ENCODE measurements at regions not wholly inside any gene's neighbourhood (a gene's known extent, or its start where the extent isn't known, plus 50 kb on each side); places are given as distances from the start of the nearest gene placed in this dataset.

DNA sequence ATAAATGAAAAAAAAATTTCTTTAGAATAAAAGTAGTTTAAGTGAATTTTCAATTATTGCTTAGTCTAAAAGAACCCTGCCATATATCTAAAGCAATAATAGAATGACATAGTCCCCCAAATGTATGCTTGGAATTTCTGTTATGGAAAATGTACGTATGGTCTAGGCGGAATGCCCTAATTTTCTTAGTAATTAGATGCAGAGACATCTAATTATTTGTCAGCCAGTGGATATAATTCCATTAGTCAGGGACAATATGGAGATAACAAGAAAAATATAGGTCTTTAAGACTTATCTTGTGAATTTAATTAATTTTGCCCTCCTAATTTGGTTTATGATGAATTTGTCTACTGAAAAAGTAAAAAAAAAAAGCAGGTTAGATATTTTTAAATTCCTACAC is 460.9 kb upstream of the SOX11 start:
- H3K79me2 ChIP-seq (ENCODE audit: insufficient read depth, low read length), result no peaks in the 10 kb centered on the region
- FAIRE-seq, result no peak
- H3K36me3 ChIP-seq (replicated peaks in 1 of 2; ENCODE audit: control insufficient read depth in 1 of 2, insufficient read depth in 2 of 2, low read length in 2 of 2), result no peaks in the 10 kb centered on the region
- no peak for ATAC-seq
- no peak for TF ChIP-seq ZNF430 (CRISPR knock-in tag; IDR thresholded peaks at IDR 0.05)
- no peak for DNase-seq (ENCODE audit: low spot score)
- H3K9me3 ChIP-seq (ENCODE audit: low read length), result peaks cover 87% of the 10 kb centered on the region
- CTCF ChIA-PET (ENCODE audit: low intra/inter-chr PET ratio, low total read pairs), result no interaction called here
- H3K9ac ChIP-seq (ENCODE audit: insufficient read depth, low read depth, low read length), result no peak overlapping the region
- no peak overlapping the region for H3K4me2 ChIP-seq (ENCODE audit: low read depth, low read length)
- intact Hi-C loops (cut with micrococcal nuclease; ENCODE audit: unreplicated experiment) (no loop called here), in situ Hi-C loops (cut with HindIII; ENCODE audit: extremely low pct_ligation_motif_present, low pct_unique_long_range_greater_than_20kb) (no loop called here)
- POLR2A ChIA-PET, result no interaction called here
- 23% methylated on average over 2 of the region's 2 CpGs for WGBS (ENCODE audit: low lambda C conversion rate)
- no peak overlapping the region for H3K4me3 ChIP-seq (replicated peaks in 1 of 3; ENCODE audit: insufficient read depth in 1 of 3, low read depth in 2 of 3, low read length in 3 of 3)
- H3K27me3 ChIP-seq (ENCODE audit: control insufficient read depth in 1 of 2, insufficient read depth in 2 of 2, low read length in 2 of 2), result no peaks in the 10 kb centered on the region
- BruUV-seq (replicated peaks), result no TSS peak
- H3K4me1 ChIP-seq (ENCODE audit: insufficient read depth, low read length), result no peaks in the 10 kb centered on the region
- no peak overlapping the region for H2AFZ ChIP-seq (ENCODE audit: low read length)
- no peak overlapping the region for H3K27ac ChIP-seq (ENCODE audit: extremely low read length, insufficient read depth, low read length)
- no peaks in the 10 kb centered on the region for H4K20me1 ChIP-seq (ENCODE audit: insufficient read depth, low read length)

DNA sequence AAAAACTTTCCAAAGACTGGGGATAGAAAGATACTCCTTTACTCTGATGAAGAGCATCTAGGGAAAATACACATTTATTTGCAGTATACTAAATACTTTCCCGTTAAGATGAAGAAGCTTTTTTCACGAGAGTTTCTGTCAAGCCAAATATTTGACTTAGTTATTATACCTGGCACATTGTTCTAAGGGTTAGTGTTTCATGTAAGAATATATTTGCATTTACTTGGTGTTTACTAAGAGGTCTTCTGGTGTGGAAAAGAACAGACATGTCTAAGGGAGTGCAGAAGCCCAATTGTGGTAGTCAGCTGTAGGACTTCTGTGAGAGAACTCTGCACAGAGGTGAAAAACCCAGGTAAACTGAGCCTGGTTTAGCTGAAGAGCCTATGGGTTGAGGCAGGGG is 457.6 kb upstream of the SOX11 start:
- Histone ChIP-seq H4K20me1 (ENCODE audit: insufficient read depth, low read length) (no peaks in the 10 kb centered on the region), H3K4me3 (replicated peaks in 1 of 3; ENCODE audit: insufficient read depth in 1 of 3, low read depth in 2 of 3, low read length in 3 of 3) (no peak overlapping the region), H2AFZ (ENCODE audit: low read length) (no peak overlapping the region), H3K9me3 (ENCODE audit: low read length) (peaks cover 83% of the 10 kb centered on the region), H3K4me2 (ENCODE audit: low read depth, low read length) (no peak overlapping the region), H3K4me1 (ENCODE audit: insufficient read depth, low read length) (no peaks in the 10 kb centered on the region), H3K36me3 (replicated peaks in 1 of 2; ENCODE audit: control insufficient read depth in 1 of 2, insufficient read depth in 2 of 2, low read length in 2 of 2) (no peaks in the 10 kb centered on the region), H3K27ac (ENCODE audit: extremely low read length, insufficient read depth, low read length) (no peak overlapping the region), H3K9ac (ENCODE audit: insufficient read depth, low read depth, low read length) (no peak overlapping the region), H3K27me3 (ENCODE audit: control insufficient read depth in 1 of 2, insufficient read depth in 2 of 2, low read length in 2 of 2) (no peaks in the 10 kb centered on the region), H3K79me2 (ENCODE audit: insufficient read depth, low read length) (no peaks in the 10 kb centered on the region)
- ATAC-seq (no peak), FAIRE-seq (no peak), DNase-seq (ENCODE audit: low spot score) (no peak)
- in situ Hi-C loops (cut with HindIII; ENCODE audit: extremely low pct_ligation_motif_present, low pct_unique_long_range_greater_than_20kb), result no loop called here
- intact Hi-C loops (cut with micrococcal nuclease; ENCODE audit: unreplicated experiment), result no loop called here
- CTCF ChIA-PET (ENCODE audit: low intra/inter-chr PET ratio, low total read pairs), result no interaction called here
- no TSS peak for BruUV-seq (replicated peaks)
- POLR2A ChIA-PET, result no interaction called here
- 2% methylated on average over 2 of the region's 2 CpGs for WGBS (ENCODE audit: low lambda C conversion rate)
- TF ChIP-seq HIVEP1 (CRISPR knock-in tag; IDR thresholded peaks at IDR 0.05), result no peak

DNA sequence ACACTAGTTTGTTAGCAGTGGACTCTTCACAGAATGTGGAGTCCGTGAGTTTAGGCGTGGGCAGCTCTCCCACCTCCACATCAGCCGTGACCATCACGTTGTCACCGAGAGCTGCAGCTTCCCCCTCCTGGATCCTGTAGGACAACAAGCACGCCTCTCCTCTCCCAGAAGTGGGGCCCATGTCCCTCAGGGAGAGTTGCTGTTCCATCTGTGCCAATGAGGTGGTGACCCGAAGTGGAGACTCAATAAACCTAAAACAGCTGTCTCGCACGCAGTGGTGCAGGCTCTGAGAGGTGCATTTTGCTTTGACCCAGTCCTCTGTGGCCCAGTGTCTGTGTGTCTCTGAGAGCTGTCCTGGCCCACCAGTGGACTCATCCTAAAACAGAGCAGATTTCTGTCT is 456.5 kb upstream of the SOX11 start:
- Histone ChIP-seq H3K4me3 (replicated peaks in 1 of 3; ENCODE audit: insufficient read depth in 1 of 3, low read depth in 2 of 3, low read length in 3 of 3) (no peak overlapping the region), H3K4me2 (ENCODE audit: low read depth, low read length) (no peak overlapping the region), H3K27ac (ENCODE audit: extremely low read length, insufficient read depth, low read length) (no peak overlapping the region), H3K36me3 (replicated peaks in 1 of 2; ENCODE audit: control insufficient read depth in 1 of 2, insufficient read depth in 2 of 2, low read length in 2 of 2) (no peaks in the 10 kb centered on the region), H3K4me1 (ENCODE audit: insufficient read depth, low read length) (no peaks in the 10 kb centered on the region), H4K20me1 (ENCODE audit: insufficient read depth, low read length) (no peaks in the 10 kb centered on the region), H3K9me3 (ENCODE audit: low read length) (peaks cover 83% of the 10 kb centered on the region), H3K9ac (ENCODE audit: insufficient read depth, low read depth, low read length) (no peak overlapping the region), H3K27me3 (ENCODE audit: control insufficient read depth in 1 of 2, insufficient read depth in 2 of 2, low read length in 2 of 2) (no peaks in the 10 kb centered on the region), H2AFZ (ENCODE audit: low read length) (no peak overlapping the region), H3K79me2 (ENCODE audit: insufficient read depth, low read length) (no peaks in the 10 kb centered on the region)
- no peak for DNase-seq (ENCODE audit: low spot score)
- no TSS peak for BruUV-seq (replicated peaks)
- intact Hi-C loops (cut with micrococcal nuclease; ENCODE audit: unreplicated experiment) (no loop called here), in situ Hi-C loops (cut with HindIII; ENCODE audit: extremely low pct_ligation_motif_present, low pct_unique_long_range_greater_than_20kb) (no loop called here)
- ChIA-PET CTCF (ENCODE audit: low intra/inter-chr PET ratio, low total read pairs) (no interaction called here), POLR2A (no interaction called here)
- WGBS (ENCODE audit: low lambda C conversion rate), result 44% methylated on average over 9 of the region's 9 CpGs
- FAIRE-seq, result no peak
- no peak for TF ChIP-seq ZNF530 (CRISPR knock-in tag; IDR thresholded peaks at IDR 0.05; ENCODE audit: low read depth)
- TF ChIP-seq, protein P1, sequence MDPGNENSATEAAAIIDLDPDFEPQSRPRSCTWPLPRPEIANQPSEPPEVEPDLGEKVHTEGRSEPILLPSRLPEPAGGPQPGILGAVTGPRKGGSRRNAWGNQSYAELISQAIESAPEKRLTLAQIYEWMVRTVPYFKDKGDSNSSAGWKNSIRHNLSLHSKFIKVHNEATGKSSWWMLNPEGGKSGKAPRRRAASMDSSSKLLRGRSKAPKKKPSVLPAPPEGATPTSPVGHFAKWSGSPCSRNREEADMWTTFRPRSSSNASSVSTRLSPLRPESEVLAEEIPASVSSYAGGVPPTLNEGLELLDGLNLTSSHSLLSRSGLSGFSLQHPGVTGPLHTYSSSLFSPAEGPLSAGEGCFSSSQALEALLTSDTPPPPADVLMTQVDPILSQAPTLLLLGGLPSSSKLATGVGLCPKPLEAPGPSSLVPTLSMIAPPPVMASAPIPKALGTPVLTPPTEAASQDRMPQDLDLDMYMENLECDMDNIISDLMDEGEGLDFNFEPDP (CRISPR knock-in tag; conservative IDR thresholded peaks at IDR 0.05), result no peak
- ATAC-seq, result no peak
